HG03103 (cell line): ENCODE measurements at regions not wholly inside any gene's neighbourhood (a gene's known extent, or its start where the extent isn't known, plus 50 kb on each side); places are given as distances from the start of the nearest gene placed in this dataset.

Source experiments
- ATAC-seq: cut with Tn5 transposase; IDR thresholded peaks from one replicate; pipeline ENCODE4 v1.9.1; 2021; ENCODE audit warnings: low read depth; ENCODE audit not compliant: unreplicated experiment

DNA sequence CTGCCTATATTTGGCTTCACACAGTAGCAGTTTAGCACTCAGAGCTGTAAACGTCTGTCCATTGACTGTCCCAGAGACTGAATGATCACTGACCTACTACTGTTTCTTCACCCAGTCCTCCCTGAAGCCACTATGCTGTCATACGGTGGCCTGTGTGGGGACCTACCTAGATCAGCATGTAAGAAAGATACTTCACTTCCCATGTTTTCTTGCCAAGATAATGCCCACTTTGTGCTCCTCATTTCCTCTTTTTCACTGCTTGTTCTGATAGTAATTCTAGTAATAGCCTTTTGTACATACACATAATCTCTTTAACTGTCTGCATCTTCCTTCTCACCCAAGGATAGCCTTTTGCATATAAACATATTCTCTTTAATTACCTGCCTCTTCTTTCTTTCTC lies 109.9 kb upstream of the TIAM2 start:
- no peak for ATAC-seq

DNA sequence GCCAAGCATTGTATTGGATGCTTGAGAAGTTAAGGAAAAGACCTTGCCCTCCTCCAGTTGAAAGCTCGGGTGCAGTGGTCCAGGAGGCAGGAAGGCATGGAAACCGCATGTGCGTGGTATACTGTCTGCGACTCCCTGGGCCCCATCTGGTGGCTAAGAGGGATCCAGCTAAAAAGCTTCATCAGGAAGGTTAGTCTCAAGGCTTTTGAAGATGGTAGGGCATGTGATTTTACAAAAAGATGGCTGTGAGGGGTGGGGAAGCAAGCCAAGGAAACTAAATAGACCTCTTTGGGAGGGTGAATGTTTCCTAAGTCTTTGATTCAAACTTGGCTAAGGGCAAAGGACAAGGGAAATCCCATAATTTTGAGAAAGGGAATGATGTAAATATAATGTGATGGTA lies 109.1 kb upstream of the TIAM2 start:
- ATAC-seq, result no peak

DNA sequence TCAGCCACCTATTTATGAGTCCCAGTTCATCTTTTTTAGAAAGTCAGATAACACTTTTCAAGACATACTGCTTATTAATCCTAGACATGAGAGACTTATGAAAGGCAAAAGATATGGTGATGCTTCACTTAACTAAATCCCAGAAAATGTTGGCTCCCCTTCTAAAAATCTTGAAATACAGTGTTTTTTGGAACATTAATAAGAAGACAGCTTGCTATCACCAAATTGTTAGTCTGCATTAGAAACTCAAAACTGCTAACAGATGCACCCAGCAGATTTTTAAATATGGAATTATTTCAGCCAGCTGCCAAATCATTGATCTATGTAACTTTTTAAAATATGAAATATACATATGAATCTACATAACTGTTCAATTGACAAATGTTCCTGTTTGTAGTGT lies 108.6 kb upstream of the TIAM2 start:
- ATAC-seq, result no peak

DNA sequence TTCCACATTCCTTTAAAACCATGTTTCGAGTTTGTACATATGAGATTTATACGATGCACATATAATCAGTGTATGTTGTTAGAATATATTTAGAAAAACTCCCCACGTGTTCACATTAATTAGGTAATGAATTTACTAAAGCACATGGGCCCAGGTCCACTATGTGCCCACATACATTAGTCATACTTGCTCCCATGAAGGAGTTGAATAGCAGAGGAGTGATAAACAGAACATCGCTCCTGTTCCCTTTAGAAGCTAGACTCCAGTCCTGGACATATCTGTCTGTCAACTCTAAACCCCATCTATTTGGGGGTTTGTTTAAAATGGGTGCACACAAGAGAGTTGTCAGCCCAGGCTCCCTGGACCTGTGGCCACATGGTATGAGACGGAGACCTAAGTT lies 108.1 kb upstream of the TIAM2 start:
- ATAC-seq, result no peak

DNA sequence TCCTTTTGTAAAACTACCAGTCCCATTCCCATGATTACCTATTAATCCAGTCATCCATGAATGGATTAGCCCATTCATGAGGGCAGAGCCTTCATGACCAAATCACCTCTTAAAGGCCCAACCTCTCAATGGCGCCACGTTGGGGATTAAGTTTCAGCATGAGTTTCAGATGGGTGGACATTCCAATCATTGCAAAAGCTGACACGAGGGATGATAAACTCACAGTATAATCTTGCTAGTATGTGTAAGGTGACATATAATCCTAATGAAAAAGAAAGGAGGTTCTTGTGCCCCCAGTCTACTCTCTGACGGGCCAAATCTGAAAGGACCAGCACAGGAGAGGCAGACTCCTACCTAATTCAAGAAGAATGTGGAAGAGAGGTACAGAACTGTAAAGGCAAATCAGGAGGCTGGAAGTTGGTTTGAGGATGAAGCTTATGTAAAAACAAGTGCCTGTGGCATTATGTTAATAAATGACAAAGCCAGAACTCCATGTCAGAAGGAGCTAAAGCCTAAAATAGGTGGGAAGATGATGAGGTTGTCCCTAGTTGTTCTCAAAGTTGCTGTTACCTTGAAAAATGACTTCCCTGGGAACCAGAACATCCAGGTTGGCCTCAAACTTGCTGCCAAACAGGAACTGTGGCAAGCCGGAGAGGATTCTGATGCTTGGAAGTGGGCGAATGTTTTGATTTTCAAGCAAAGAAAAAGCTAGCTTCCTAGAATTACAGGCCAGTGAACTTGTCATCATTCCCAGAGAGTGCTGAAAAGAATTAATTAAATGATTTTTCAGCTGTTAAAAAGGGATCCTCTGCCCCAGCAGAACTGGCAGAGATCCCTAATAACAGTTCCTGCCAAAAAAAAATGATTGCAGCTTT lies 106.5 kb upstream of the TIAM2 start:
- ATAC-seq, result no peak

DNA sequence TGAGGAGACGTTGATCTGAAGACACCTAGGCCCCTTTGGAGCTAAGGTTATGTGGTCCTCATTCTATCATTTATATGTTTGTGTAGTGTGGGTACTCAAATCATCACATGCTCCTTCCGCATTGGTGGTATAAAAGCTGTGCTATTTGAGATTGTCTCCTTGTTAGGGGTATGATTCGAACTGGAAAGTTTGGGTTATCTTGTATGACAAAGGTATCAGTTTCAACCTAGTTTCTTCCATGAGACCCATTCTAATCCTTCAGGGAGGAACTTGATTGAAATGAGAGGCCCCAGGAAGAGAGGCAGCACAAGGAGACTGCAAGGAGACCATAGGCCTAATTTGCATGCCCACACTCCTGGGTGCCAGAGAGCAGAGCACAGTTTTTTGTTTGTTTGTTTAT lies 104.2 kb upstream of the TIAM2 start:
- no peak for ATAC-seq

DNA sequence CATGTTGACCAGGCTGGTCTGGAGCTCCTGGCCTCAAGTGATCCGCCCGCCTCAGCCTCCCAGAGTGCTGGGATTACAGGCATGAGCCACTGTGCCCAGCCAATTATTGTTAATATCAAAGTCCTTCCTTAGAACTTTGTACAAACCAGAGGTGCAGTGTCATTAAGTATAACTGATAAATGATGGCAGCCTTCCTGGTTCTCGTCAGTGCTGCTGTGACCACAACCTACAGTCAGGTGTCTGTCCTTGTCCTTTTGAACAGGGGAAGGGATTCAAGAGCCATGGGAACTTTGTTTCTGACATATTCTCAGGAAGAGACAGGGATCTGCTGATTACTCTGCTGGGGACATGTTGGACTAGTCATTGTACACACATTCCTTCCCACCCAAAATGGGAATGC lies 103.2 kb upstream of the TIAM2 start:
- no peak for ATAC-seq

DNA sequence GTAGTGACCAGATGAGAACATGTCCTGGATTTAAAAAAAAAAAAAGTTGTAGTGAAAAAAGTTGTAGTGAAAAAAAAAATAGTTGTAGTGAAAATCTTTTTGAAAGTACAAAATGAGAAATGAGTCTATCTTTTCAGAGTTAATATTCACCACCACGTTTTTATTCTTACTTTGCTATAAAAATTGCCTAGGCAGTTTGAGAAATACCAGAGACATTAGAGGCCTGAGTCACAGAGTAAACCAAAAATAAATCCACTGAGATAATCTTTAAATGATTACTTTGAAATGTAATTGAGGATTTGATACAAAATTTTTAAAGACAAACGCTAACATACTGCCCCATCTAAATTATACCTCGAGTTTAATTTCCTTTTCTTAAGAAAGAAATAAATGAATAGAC lies 101.2 kb upstream of the TIAM2 start:
- ATAC-seq, result no peak

DNA sequence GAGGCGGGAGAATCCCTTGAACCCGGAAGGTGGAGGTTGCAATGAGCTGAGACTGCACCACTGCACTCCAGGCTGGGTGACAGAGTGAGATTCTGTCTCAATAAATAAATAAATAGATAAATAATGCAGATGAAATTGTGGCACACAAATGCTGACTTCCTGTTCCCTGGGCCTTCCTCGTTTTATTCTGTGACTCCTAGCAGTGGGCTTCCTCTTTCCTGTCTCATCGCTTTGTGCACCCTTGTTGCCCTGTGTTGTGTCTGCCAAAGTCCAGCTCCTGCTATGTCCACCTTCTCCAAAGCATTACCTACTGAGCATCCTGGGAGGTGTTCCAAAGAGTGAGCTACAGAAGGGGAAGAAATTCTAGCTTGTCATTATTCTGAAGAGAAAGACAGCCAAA lies 100.2 kb upstream of the TIAM2 start:
- no peak for ATAC-seq

DNA sequence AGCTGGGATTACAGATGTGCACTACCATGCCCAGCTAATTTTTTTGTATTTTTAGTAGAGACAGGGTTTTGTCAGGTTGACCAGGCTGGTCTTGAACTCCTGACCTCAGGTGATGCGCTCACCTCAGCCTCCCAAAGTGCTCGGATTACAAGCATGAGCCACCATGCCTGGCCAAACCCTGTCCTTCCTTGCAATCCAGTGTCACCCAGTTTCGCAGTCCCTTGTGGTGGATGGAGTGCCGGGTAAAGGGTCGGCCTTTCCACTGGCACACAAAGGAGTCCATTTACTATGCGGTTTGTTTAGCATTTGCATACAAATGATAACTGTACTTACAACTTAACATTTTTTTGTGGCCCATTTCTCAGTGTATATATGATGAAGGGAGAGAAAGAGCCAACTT lies 99.3 kb upstream of the TIAM2 start:
- ATAC-seq, result no peak

DNA sequence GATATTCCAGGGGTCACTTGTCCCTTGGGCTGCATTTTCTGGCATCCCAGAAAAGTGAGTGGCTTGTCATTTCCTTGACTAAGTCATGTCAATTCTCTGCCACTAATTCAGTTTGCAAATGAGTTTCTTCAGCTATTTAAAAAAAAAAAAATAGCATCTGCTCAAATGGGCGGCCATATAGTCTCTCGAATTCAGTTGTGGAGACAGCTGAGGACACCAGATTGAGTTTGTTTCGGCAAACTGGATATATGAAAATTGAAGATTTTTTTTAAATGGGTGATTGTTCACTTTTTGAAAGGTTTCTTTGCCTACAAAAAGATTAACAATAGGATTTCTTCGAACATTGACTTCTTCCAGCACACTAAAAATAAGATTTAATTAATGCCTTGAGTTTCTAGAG lies 96.3 kb upstream of the TIAM2 start:
- no peak for ATAC-seq

DNA sequence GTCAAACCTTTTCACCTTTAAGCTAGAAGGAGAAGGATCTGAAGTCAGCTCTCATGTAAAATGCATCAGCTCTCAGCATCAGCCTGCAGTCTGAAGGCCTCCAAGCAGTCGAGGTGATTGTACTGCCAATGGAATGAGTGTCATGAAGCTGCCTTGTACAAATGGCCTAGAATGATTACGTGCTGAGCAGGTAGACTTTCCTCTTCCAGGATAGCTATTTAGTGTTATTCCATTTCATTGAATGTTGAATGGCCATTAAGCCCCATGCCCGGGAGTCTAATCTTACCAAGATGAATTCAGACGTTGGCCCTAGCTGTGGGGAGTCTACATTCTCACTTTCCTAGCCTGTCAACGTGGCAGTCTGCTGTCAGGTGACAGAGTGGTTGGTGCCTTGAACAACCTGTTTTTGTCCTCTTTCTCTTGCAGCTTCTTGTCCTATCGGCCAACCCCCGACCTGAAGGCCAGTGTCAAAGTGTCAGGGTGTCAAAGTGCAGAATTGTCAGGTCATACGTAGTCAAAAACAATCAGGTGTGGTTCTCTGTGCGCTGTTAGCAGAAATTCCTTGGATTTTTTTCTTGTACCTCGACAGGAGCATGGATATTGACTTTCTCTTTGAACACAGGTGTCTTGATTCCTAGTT lies 95.2 kb upstream of the TIAM2 start:
- no peak for ATAC-seq

DNA sequence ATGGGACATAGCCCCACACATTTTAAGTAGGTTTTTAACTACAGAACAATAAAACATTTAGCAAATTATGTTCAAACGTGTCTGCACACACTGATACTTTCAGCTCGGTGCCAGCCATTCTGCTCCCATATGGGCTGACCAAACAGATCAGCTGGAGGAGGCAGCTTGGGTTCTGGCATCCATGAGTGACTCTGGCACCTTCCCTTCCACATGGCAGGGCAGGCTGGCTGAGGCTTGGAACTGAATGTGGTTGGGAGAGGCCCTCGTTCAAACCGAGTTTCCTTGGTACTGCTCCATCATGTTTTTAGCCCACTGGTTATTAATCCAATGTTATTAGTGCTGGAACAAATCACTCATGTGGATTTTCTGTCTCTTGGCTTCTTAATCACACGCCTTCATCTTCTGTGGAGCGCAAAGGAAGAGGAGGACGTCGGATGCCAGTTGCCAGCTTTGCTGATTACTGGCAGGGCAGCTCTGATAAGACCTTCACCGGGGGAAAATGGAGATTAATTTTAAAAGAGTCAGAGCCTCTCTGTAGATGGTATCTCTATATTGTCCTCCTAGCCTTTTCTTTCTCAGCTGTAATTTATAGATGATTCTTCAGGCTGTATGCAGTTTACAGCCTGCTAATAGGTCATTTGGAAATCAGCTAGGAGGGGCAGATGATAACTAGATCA lies 93.1 kb upstream of the TIAM2 start:
- ATAC-seq, result no peak

DNA sequence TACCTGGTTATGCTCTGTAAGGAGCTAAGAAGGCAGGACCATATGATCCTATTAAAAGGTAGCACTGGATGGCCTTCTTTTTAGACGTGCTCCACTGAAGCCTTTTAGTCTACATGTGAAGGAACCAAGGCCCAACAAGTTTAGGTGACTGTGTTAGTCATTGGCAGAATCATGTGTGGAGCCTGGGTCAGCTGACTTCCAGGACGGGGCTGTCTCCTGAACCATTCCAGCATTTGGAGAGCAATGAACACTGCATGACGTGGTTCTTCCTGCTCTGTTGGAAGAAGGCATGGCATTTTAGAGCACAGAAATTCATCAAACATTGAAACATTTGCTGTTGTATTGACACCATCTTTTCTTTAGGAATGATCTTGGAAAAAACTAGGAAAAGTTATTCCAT lies 87.8 kb upstream of the TIAM2 start:
- ATAC-seq, result no peak

DNA sequence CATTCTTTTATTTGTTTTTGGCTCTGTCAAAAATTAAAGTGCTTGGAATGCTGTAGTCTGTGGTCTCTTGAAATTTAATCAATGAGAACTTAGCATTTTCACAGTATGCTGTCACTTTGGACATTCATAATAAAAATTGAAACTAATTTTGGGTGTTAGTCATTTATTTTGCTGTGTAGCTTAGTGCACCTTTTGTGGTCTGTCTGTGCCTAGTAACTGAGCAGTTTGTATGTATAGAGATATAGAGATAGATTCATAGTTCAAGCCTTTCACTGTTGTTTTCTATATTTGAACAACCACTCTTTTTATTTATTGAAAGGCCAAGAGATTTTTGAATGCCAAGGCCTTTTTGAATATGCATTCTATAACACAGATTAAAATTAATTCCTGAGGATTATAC lies 86.4 kb upstream of the TIAM2 start:
- ATAC-seq, result no peak

DNA sequence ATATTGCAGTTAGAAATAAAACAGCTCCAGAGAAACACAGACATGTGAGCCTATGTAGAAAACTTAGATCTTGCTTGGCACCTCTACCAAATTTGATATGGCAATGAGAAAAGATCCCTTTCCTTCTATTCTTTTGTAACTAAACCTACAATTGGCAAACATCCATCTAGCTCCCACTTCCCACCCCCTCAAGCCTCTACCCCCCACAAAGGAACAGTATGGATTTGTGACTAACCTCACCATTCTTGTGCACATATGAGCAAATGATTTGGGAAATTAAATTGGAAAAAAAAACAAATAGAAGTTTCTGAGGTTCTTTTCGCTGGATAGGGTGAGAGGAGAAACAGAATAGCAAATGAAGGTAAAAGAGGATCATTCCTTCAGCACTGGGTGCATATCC lies 85.8 kb upstream of the TIAM2 start:
- no peak for ATAC-seq

DNA sequence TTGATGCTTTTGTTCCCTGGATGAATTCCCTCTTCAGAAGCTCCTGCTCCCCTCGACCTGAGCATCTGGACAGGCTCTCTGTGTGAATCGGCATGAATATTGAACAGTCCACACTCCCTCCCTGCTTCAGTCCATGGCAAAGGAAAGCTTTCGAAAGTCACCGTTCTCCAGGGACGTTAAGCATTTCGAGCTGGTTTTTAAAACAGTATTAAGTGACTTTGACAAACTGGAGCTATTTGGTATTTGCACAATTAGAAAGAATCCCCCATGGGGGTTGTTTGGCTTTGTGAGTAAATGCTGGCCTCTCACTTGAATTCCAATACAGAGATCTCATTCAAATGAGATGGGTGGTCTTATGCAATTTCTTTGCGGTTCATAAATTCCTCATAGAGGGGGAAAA lies 85.3 kb upstream of the TIAM2 start:
- ATAC-seq, result no peak

DNA sequence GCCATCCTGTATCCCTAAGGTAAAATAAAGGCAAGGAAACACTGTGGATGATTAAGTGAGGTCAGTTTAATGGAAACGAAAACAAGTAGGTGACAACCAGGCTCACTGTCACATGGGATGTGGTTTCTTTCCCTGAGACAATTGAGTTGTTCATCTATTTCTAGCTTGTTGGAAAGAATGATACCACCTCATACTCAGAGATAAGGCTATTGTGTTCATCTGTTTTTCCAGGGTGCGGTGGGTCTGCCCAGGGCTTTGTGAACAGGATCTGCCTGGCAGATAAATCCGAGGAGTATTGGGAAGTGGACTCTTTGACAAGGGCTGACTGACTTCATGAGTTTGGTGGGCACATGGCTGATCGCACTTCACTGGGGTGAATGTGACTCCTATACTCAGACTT lies 80.8 kb upstream of the TIAM2 start:
- ATAC-seq, result no peak

DNA sequence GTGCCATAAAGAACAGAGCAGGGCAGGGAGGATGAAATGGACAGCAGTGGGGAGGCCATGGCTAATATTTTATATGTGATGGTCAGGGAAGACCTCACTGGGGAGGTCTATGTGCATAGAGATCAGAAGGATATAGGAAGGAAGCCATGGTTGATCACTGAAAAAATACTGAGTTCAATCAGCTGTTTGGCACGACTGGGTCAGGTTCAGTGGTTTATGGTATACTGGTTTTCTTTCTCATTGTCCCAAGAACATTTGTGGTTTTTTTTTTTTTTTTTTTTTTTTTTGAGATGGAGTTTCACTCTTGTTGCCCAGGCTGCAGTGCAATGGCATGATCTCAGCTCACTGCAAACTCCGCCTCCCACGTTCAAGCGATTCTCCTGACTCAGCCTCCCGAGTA lies 78.3 kb upstream of the TIAM2 start:
- no peak for ATAC-seq

DNA sequence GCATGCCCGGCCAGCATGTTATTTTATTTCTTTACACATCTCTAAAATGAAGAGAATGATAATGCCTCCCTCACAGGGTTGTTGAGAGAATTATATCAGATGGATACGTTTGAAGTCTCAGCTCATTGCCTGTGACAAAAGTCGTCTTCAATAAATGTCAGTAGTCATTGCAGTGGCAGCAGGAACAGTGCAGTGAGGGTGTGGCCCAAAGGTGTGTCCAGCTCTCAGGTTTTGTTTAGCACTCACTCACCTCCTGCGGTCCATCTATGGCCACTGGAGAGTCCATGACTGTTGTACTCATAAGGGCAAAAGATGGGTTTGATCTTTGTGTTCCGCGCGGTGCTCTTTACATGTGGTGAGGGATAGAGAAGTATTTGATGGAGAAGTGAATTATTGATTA lies 77.2 kb upstream of the TIAM2 start:
- ATAC-seq, result no peak

DNA sequence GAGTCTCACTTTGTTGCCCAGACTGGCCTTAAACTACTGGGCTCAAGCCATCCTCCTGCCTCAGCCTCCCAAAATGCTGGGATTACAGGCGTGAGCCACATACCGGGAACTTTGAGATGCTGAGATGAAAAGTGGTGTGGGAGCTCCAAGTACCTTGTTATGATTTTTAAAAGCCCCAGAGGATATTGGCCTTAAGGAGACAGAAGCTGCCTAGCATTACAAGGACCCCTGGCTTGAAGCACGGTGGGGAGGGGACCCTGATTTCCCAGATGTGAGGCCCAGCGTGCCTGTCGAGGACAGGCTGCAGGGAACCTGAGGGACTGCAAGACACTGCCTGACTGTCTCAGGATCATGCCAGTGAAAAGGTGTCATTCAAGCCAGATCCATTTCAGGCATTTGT lies 75.3 kb upstream of the TIAM2 start:
- ATAC-seq, result no peak
